ENCODE measurements at regions not wholly inside any gene's neighbourhood (a gene's known extent, or its start where the extent isn't known, plus 50 kb on each side); places are given as distances from the start of the nearest gene placed in this dataset.
A peak's percentile ranks its signal among the peaks of the same experiment; 100 is the strongest.

DNA sequence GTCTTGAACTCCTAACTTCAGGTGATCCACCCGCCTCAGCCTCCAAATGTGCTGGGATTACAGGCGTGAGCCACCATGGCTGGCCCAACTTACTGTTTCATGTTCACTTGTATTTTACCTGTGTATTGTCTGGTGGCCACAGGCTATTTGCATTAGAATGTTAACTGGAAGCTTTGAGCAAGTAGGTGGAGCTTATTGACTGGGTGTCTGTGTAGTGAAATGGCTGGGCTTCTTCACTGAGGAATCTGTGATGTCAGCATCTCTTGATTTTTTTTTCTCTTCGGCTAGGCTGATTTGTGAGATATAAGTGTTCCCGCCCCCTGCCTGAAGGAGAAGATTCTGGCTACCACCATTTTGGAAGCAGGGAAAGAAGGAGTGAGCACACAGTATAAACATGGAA, 237.8 kb upstream of the PEX5L start:
- no peaks in the 10 kb centered on the region for H3K36me3 ChIP-seq
- H3K27me3 ChIP-seq (ENCODE audit: insufficient read depth, low read depth, severe bottlenecking): no peaks in the 10 kb centered on the region
- TF ChIP-seq, protein P1, sequence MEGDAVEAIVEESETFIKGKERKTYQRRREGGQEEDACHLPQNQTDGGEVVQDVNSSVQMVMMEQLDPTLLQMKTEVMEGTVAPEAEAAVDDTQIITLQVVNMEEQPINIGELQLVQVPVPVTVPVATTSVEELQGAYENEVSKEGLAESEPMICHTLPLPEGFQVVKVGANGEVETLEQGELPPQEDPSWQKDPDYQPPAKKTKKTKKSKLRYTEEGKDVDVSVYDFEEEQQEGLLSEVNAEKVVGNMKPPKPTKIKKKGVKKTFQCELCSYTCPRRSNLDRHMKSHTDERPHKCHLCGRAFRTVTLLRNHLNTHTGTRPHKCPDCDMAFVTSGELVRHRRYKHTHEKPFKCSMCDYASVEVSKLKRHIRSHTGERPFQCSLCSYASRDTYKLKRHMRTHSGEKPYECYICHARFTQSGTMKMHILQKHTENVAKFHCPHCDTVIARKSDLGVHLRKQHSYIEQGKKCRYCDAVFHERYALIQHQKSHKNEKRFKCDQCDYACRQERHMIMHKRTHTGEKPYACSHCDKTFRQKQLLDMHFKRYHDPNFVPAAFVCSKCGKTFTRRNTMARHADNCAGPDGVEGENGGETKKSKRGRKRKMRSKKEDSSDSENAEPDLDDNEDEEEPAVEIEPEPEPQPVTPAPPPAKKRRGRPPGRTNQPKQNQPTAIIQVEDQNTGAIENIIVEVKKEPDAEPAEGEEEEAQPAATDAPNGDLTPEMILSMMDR (IDR thresholded peaks at IDR 0.05; ENCODE audit: low read depth, low read length): no peak
- H3K9me3 ChIP-seq (ENCODE audit: severe bottlenecking): peaks cover 3% of the 10 kb centered on the region
- no peak for DNase-seq
- H3K4me3 ChIP-seq (ENCODE audit: low read depth, low read length): no peak overlapping the region
- no peak overlapping the region for H3K27ac ChIP-seq

DNA sequence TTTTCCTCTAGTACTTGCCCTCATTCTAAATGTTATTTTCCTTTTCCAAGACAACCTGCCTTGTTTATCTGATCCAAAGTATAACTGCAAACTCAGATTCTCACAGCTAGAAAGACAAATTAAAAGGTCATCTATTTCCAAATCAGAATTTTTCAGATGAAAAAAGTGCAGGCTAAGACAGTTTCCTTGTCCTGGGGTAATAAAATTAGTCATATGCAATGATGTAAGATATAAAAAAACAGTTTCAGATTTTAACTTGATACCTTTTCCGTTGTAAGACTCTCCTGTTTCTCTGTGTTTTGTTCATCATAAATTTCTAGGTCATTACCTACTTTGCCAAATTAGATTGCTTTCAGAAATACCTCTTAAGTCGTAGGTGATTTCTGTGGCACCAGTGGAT, 238.4 kb upstream of the PEX5L start:
- no peak for DNase-seq
- no peaks in the 10 kb centered on the region for H3K36me3 ChIP-seq
- no peak overlapping the region for H3K4me3 ChIP-seq (ENCODE audit: low read depth, low read length)
- no peaks in the 10 kb centered on the region for H3K27me3 ChIP-seq (ENCODE audit: insufficient read depth, low read depth, severe bottlenecking)
- H3K9me3 ChIP-seq (ENCODE audit: severe bottlenecking): peaks cover 3% of the 10 kb centered on the region
- H3K27ac ChIP-seq: no peak overlapping the region
- TF ChIP-seq, protein P1 (IDR thresholded peaks at IDR 0.05; ENCODE audit: low read depth, low read length): no peak

DNA sequence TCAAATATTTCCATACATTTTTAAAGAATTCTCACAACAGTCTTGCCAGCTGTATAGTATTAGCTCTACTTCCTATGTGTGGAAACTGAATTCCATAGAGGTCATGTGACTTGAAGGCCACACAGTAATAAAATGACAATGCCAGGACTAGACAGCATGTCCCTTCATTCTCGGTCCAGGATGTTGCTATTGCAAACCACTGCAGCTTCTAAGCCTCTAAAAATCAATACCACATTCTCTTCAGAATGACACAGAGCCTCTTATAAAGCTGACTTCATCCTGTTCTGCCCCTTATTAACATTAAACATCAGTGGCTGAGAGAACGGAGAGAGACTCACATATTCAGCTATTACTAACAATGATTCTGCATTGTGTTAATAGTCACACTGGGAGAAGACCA, 240.3 kb upstream of the PEX5L start:
- Histone ChIP-seq H3K27me3 (ENCODE audit: insufficient read depth, low read depth, severe bottlenecking) (no peaks in the 10 kb centered on the region), H3K27ac (no peak overlapping the region), H3K9me3 (ENCODE audit: severe bottlenecking) (no peaks in the 10 kb centered on the region), H3K36me3 (no peaks in the 10 kb centered on the region), H3K4me3 (ENCODE audit: low read depth, low read length) (no peak overlapping the region)
- TF ChIP-seq, protein P1 (IDR thresholded peaks at IDR 0.05; ENCODE audit: low read depth, low read length): no peak
- peak; percentile 9 for DNase-seq

DNA sequence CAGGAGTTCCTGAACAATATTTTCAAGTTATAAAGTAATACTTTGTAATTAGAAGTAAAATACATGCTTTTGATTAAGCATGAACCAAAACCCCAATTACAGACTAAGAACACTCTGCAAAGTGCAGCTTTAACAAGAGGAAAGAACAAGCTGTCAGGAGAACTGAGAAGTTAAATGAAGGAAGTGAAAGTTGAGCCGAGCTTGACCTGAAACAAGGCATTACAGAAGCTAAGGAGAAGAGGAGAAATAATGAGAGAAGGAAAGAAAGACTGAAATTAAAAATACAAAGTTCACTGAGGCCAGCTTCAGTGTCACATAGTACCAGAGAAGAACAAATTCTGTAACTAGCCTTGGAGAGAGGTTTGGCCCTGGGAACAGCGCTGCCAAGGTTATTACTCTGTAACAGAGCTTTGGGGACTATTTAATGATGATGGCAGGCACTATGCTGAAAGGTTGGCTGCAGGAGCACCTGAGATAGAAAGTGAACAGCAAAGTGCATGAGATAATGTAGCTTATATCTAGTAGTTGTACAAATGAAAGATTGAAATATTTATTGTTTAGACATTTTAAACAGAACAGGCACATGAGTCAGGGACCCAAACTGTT, 241.9 kb upstream of the PEX5L start:
- Histone ChIP-seq H3K4me3 (ENCODE audit: low read depth, low read length) (no peak overlapping the region), H3K27ac (no peak overlapping the region), H3K27me3 (ENCODE audit: insufficient read depth, low read depth, severe bottlenecking) (no peaks in the 10 kb centered on the region), H3K9me3 (ENCODE audit: severe bottlenecking) (no peaks in the 10 kb centered on the region), H3K36me3 (no peaks in the 10 kb centered on the region)
- DNase-seq: no peak
- TF ChIP-seq, protein P1 (IDR thresholded peaks at IDR 0.05; ENCODE audit: low read depth, low read length): no peak

DNA sequence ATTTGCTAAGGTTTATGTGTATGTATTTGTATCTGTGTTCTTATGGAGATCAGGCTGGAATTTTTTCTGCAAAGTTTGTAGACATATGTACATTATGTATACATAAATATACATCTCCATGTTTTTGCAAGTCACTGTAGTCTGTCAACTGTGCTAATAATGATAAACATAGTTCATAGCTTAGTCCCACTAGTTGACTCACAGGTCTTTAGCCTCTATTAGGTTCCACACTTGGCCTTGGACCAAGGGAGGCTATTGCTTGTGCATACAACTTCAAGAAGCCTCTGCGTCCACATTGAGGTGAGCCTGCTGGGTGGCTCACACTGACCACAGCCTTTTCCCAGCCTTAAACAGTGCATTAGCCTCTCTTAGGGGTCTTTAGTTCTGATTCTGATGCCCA, 243.8 kb upstream of the PEX5L start:
- no peaks in the 10 kb centered on the region for H3K36me3 ChIP-seq
- no peak for DNase-seq
- TF ChIP-seq, protein P1 (IDR thresholded peaks at IDR 0.05; ENCODE audit: low read depth, low read length): no peak
- no peaks in the 10 kb centered on the region for H3K27me3 ChIP-seq (ENCODE audit: insufficient read depth, low read depth, severe bottlenecking)
- no peak overlapping the region for H3K27ac ChIP-seq
- H3K9me3 ChIP-seq (ENCODE audit: severe bottlenecking): no peaks in the 10 kb centered on the region
- no peak overlapping the region for H3K4me3 ChIP-seq (ENCODE audit: low read depth, low read length)

DNA sequence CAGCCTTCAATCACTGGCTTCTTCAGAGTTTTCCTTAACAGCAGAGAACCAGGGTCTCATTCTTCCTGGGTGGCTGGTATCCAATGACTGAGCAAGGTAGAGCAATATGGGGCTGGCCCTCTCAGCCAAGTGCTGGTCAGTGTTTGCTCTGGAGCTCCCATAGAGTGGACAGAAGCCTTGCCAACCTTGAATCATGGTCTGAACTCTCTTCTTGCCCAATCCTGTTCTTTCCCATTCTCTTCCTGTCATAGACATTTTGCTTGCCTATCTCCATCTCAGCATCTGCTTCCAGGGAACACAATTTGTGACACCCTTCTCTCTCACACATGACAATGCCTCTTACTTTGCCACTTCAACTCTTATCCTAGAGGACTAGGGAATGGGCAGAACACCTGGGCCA, 245.6 kb upstream of the PEX5L start:
- H3K9me3 ChIP-seq (ENCODE audit: severe bottlenecking): no peaks in the 10 kb centered on the region
- TF ChIP-seq, protein P1 (IDR thresholded peaks at IDR 0.05; ENCODE audit: low read depth, low read length): no peak
- H3K4me3 ChIP-seq (ENCODE audit: low read depth, low read length): no peak overlapping the region
- H3K27ac ChIP-seq: no peak overlapping the region
- no peak for DNase-seq
- H3K36me3 ChIP-seq: no peaks in the 10 kb centered on the region
- H3K27me3 ChIP-seq (ENCODE audit: insufficient read depth, low read depth, severe bottlenecking): no peaks in the 10 kb centered on the region

Data from WERI-Rb-1 (cell line).